Caco-2 (cell line): ENCODE measurements at regions not wholly inside any gene's neighbourhood (a gene's known extent, or its start where the extent isn't known, plus 50 kb on each side); places are given as distances from the start of the nearest gene placed in this dataset.
"Not testable (repeated sequence)": the region's sequence is repeated elsewhere in the genome, so short reads cannot be mapped to it uniquely, and the experiment has no call there.

ENCODE experiments used
- BruUV-seq: library from RNA; stranded (reverse); fragments of 400-500 nt; replicated peaks from 2 replicates; lab custom pipeline; 2021; lab: Mats Ljungman, UMichigan
- CTCF ChIA-PET: fragments of 300-600 bp; sonication (Branson Sonifier 250); formaldehyde crosslinking; loops from one replicate; lab custom pipeline; 2022; ENCODE audit warnings: antibody characterized with exemption; lab: Charles Lee
- POLR2A ChIA-PET: fragments of 300-600 bp; sonication (Branson Sonifier 250); formaldehyde crosslinking; loops from one replicate; lab custom pipeline; 2022; ENCODE audit warnings: antibody characterized with exemption; lab: Charles Lee
- DNase-seq, 2 experiments: peaks; one replicate each; pipeline versions ENCODE4 v3.0.0 to v3.0.0-alpha.2; 2020 to 2022
- H3K27me3 ChIP-seq: replicated peaks from 2 replicates; pipeline ENCODE4 v1.6.0; 2011; ENCODE audit warnings: low read length; ENCODE audit not compliant: control insufficient read depth, insufficient read depth
- H3K36me3 ChIP-seq: 2 replicates; pipeline ENCODE4 v1.5.1; 2011; ENCODE audit warnings: low read length; ENCODE audit not compliant: control insufficient read depth, insufficient read depth
- H3K4me1 ChIP-seq: fragments of 250-450 bp; sonication (Bioruptor Pico); 2 replicates; pipeline ENCODE4 v1.5.1; 2020; ENCODE audit warnings: mild to moderate bottlenecking
- H3K4me3 ChIP-seq: 2 replicates; pipeline ENCODE4 v1.5.1; 2011; ENCODE audit warnings: low read depth, mild to moderate bottlenecking, control low read depth, low read length
- H3K9me3 ChIP-seq: fragments of 250-450 bp; sonication (Bioruptor Pico); 2 replicates; pipeline ENCODE4 v1.5.1; 2020; ENCODE audit warnings: mild to moderate bottlenecking, moderate library complexity
- H3K27ac Mint-ChIP-seq: one replicate; pipeline ENCODE4 v1.8.0; 2022; ENCODE audit warnings: mixed read lengths; ENCODE audit not compliant: unreplicated experiment
- H3K27me3 Mint-ChIP-seq: one replicate; pipeline ENCODE4 v1.8.0; 2022; ENCODE audit warnings: mixed read lengths; ENCODE audit not compliant: insufficient read depth, unreplicated experiment
- H3K36me3 Mint-ChIP-seq: one replicate; pipeline ENCODE4 v1.8.0; 2022; ENCODE audit warnings: mild to moderate bottlenecking, mixed read lengths; ENCODE audit not compliant: insufficient read depth, unreplicated experiment
- H3K4me1 Mint-ChIP-seq: one replicate; pipeline ENCODE4 v1.8.0; 2022; ENCODE audit warnings: low read depth, mixed read lengths; ENCODE audit not compliant: unreplicated experiment
- H3K4me3 Mint-ChIP-seq: one replicate; pipeline ENCODE4 v1.8.0; 2022; ENCODE audit warnings: mild to moderate bottlenecking, moderate library complexity, mixed read lengths; ENCODE audit not compliant: unreplicated experiment
- H3K9me3 Mint-ChIP-seq: one replicate; pipeline ENCODE4 v1.8.0; 2022; ENCODE audit warnings: mixed read lengths; ENCODE audit not compliant: unreplicated experiment
- CTCF ChIP-seq, 2 experiments: fragments of 200-600 bp in 1 of 2; IDR thresholded peaks; 1 replicate in 1 of 2; 2 replicates in 1 of 2; pipeline versions ENCODE4 v1.5.1 to v1.8.0; 2011 to 2022; ENCODE audit warnings: antibody characterized with exemption in 1 of 2, control low read depth in 1 of 2, inconsistent platforms in 1 of 2, low read depth in 1 of 2, low read length in 1 of 2, mild to moderate bottlenecking in 1 of 2, moderate library complexity in 1 of 2; ENCODE audit not compliant: insufficient read depth in 1 of 2, severe bottlenecking in 1 of 2, unreplicated experiment in 1 of 2
- intact Hi-C: fragments of 100-400 bp; cut with micrococcal nuclease; formaldehyde crosslinking; loops from one replicate; pipeline ENCODE4 v1.10.0; 2022; ENCODE audit not compliant: unreplicated experiment

- intact Hi-C loops: no loop called here
- ChIA-PET CTCF (interaction anchor here (0.5 to 0.7 kb wide), 2 partner anchors 43 to 417 kb away, joined by 3 read pairs; no protein-coding TSS in a partner anchor), POLR2A (no interaction called here)
- BruUV-seq: no TSS peak
- Histone ChIP-seq H3K36me3 (no peaks in the 10 kb centered on the region), H3K4me3 (no peak overlapping the region), H3K27me3 (no peaks in the 10 kb centered on the region), H3K4me1 (peaks cover 35% of the 10 kb centered on the region), H3K9me3 (peaks cover 7% of the 10 kb centered on the region; the same call in 1 of the 2 replicates)
- peak overlapping the region; percentile 37 for H3K4me3 Mint-ChIP-seq
- peaks cover 33% of the 10 kb centered on the region for H3K9me3 Mint-ChIP-seq
- no peaks in the 10 kb centered on the region for H3K36me3 Mint-ChIP-seq
- no peak overlapping the region for H3K27ac Mint-ChIP-seq
- peak in 1 of 2 experiments; percentile 28 for DNase-seq
- H3K27me3 Mint-ChIP-seq: no peaks in the 10 kb centered on the region
- TF ChIP-seq CTCF (IDR thresholded peaks at IDR 0.05; ENCODE audit: insufficient read depth in 1 of 2, low read depth in 1 of 2, low read length in 1 of 2, severe bottlenecking in 1 of 2, unreplicated experiment in 1 of 2): no peak
- peaks cover 7% of the 10 kb centered on the region for H3K4me1 Mint-ChIP-seq
Observed at GRCh38 chr22:34814260-34815025, 251.5 kb upstream of the ISX start.

GRCh38 chr22:34829485-34829884 is 236.5 kb upstream of the ISX start:
- peaks cover 7% of the 10 kb centered on the region for H3K27me3 Mint-ChIP-seq
- Histone ChIP-seq H3K9me3 (no peaks in the 10 kb centered on the region), H3K4me3 (no peak overlapping the region), H3K27me3 (no peaks in the 10 kb centered on the region), H3K4me1 (no peaks in the 10 kb centered on the region), H3K36me3 (no peaks in the 10 kb centered on the region)
- H3K27ac Mint-ChIP-seq: no peak overlapping the region
- CTCF ChIA-PET: no interaction called here
- intact Hi-C loops: no loop called here
- no peak for DNase-seq
- no peaks in the 10 kb centered on the region for H3K4me1 Mint-ChIP-seq
- no peaks in the 10 kb centered on the region for H3K9me3 Mint-ChIP-seq
- BruUV-seq: no TSS peak
- POLR2A ChIA-PET: no interaction called here
- H3K4me3 Mint-ChIP-seq: no peak overlapping the region
- no peak for TF ChIP-seq CTCF (IDR thresholded peaks at IDR 0.05; ENCODE audit: insufficient read depth in 1 of 2, low read depth in 1 of 2, low read length in 1 of 2, severe bottlenecking in 1 of 2, unreplicated experiment in 1 of 2)
- no peaks in the 10 kb centered on the region for H3K36me3 Mint-ChIP-seq

- Mint-ChIP-seq H3K9me3 (peaks cover 7% of the 10 kb centered on the region), H3K36me3 (no peaks in the 10 kb centered on the region), H3K27me3 (peaks cover 10% of the 10 kb centered on the region), H3K4me1 (no peaks in the 10 kb centered on the region), H3K4me3 (no peak overlapping the region), H3K27ac (no peak overlapping the region)
- no peak for TF ChIP-seq CTCF (IDR thresholded peaks at IDR 0.05; ENCODE audit: insufficient read depth in 1 of 2, low read depth in 1 of 2, low read length in 1 of 2, severe bottlenecking in 1 of 2, unreplicated experiment in 1 of 2)
- CTCF ChIA-PET: no interaction called here
- Histone ChIP-seq H3K9me3 (no peaks in the 10 kb centered on the region), H3K4me1 (no peaks in the 10 kb centered on the region), H3K27me3 (no peaks in the 10 kb centered on the region), H3K4me3 (no peak overlapping the region), H3K36me3 (no peaks in the 10 kb centered on the region)
- DNase-seq: no peak
- intact Hi-C loops: no loop called here
- POLR2A ChIA-PET: no interaction called here
- no TSS peak for BruUV-seq
Observed at GRCh38 chr22:34834059-34834458, 231.9 kb upstream of the ISX start.

- CTCF ChIA-PET, H3K9me3 Mint-ChIP-seq, intact Hi-C loops: not testable (repeated sequence)
Observed at GRCh38 chr22:34834541-34834940, 231.4 kb upstream of the ISX start.

More at GRCh38 chr22:34834541-34834940, 231.4 kb upstream of the ISX start:
- H3K27ac Mint-ChIP-seq, BruUV-seq, H3K4me1 Mint-ChIP-seq, H3K27me3 ChIP-seq, H3K9me3 ChIP-seq, POLR2A ChIA-PET, DNase-seq, H3K36me3 ChIP-seq, H3K4me1 ChIP-seq, H3K36me3 Mint-ChIP-seq, H3K4me3 ChIP-seq, H3K27me3 Mint-ChIP-seq, H3K4me3 Mint-ChIP-seq: not testable (repeated sequence)
